ENCODE measurements at regions not wholly inside any gene's neighbourhood (a gene's known extent, or its start where the extent isn't known, plus 50 kb on each side); places are given as distances from the start of the nearest gene placed in this dataset.

GRCh38 chr6:86122086-86122485, 479.4 kb upstream of the SYNCRIP start:
- TF ChIP-seq EP300 (IDR thresholded peaks at IDR 0.05; ENCODE audit: borderline replicate concordance) = no peak
- TF ChIP-seq TAF1 (IDR thresholded peaks at IDR 0.05; ENCODE audit: low read depth) = no peak

GRCh38 chr6:86118271-86118670, 475.6 kb upstream of the SYNCRIP start:
- TF ChIP-seq MAX (IDR thresholded peaks at IDR 0.05) = no peak

- no peak for TF ChIP-seq TEAD4 (IDR thresholded peaks at IDR 0.05)
- no peak for TF ChIP-seq RAD21 (IDR thresholded peaks at IDR 0.05; ENCODE audit: low read depth)
- TF ChIP-seq USF1 (IDR thresholded peaks at IDR 0.05) = no peak
- TF ChIP-seq ZBTB7A (IDR thresholded peaks at IDR 0.05; ENCODE audit: low read depth) = no peak
- no peak for TF ChIP-seq YY1 (IDR thresholded peaks at IDR 0.05; ENCODE audit: low read depth)
- no peak for TF ChIP-seq FOXM1 (IDR thresholded peaks at IDR 0.05; ENCODE audit: borderline replicate concordance, low read depth)
- TF ChIP-seq TCF12 (IDR thresholded peaks at IDR 0.05; ENCODE audit: low read depth) = no peak
- TF ChIP-seq REST (IDR thresholded peaks at IDR 0.05; ENCODE audit: low read depth) = no peak
- no peak for TF ChIP-seq EP300 (IDR thresholded peaks at IDR 0.05; ENCODE audit: borderline replicate concordance)
- no peak for TF ChIP-seq NFIC (IDR thresholded peaks at IDR 0.05)
- no peak for TF ChIP-seq TAF1 (IDR thresholded peaks at IDR 0.05; ENCODE audit: low read depth)
- TF ChIP-seq EGR1 (IDR thresholded peaks at IDR 0.05) = no peak
- TF ChIP-seq CREB1 (IDR thresholded peaks at IDR 0.05; ENCODE audit: low read depth) = no peak
- TF ChIP-seq MAX (IDR thresholded peaks at IDR 0.05) = no peak
- TF ChIP-seq CEBPB (IDR thresholded peaks at IDR 0.05) = no peak
Observed at GRCh38 chr6:86107985-86108384, 465.3 kb upstream of the SYNCRIP start.

- TF ChIP-seq REST (IDR thresholded peaks at IDR 0.05; ENCODE audit: low read depth) = no peak
- TF ChIP-seq CREB1 (IDR thresholded peaks at IDR 0.05; ENCODE audit: low read depth) = no peak
- no peak for TF ChIP-seq RAD21 (IDR thresholded peaks at IDR 0.05; ENCODE audit: low read depth)
- TF ChIP-seq YY1 (IDR thresholded peaks at IDR 0.05; ENCODE audit: low read depth) = no peak
- no peak for TF ChIP-seq EGR1 (IDR thresholded peaks at IDR 0.05)
- TF ChIP-seq TAF1 (IDR thresholded peaks at IDR 0.05; ENCODE audit: low read depth) = no peak
- no peak for TF ChIP-seq EP300 (IDR thresholded peaks at IDR 0.05; ENCODE audit: borderline replicate concordance)
- TF ChIP-seq MAX (IDR thresholded peaks at IDR 0.05) = no peak
- TF ChIP-seq ZBTB7A (IDR thresholded peaks at IDR 0.05; ENCODE audit: low read depth) = no peak
- no peak for TF ChIP-seq TCF12 (IDR thresholded peaks at IDR 0.05; ENCODE audit: low read depth)
- no peak for TF ChIP-seq CEBPB (IDR thresholded peaks at IDR 0.05)
- no peak for TF ChIP-seq TEAD4 (IDR thresholded peaks at IDR 0.05)
- TF ChIP-seq FOXM1 (IDR thresholded peaks at IDR 0.05; ENCODE audit: borderline replicate concordance, low read depth) = no peak
- TF ChIP-seq NFIC (IDR thresholded peaks at IDR 0.05) = no peak
- TF ChIP-seq USF1 (IDR thresholded peaks at IDR 0.05) = no peak
Observed at GRCh38 chr6:86087954-86088353, 445.3 kb upstream of the SYNCRIP start.

- TF ChIP-seq TEAD4 (IDR thresholded peaks at IDR 0.05) (no peak), TAF1 (IDR thresholded peaks at IDR 0.05; ENCODE audit: low read depth) (no peak), ZBTB7A (IDR thresholded peaks at IDR 0.05; ENCODE audit: low read depth) (no peak), RAD21 (IDR thresholded peaks at IDR 0.05; ENCODE audit: low read depth) (no peak), MAX (IDR thresholded peaks at IDR 0.05) (no peak), YY1 (IDR thresholded peaks at IDR 0.05; ENCODE audit: low read depth) (no peak), REST (IDR thresholded peaks at IDR 0.05; ENCODE audit: low read depth) (no peak), EP300 (IDR thresholded peaks at IDR 0.05; ENCODE audit: borderline replicate concordance) (no peak), CEBPB (IDR thresholded peaks at IDR 0.05) (no peak), TCF12 (IDR thresholded peaks at IDR 0.05; ENCODE audit: low read depth) (no peak), CREB1 (IDR thresholded peaks at IDR 0.05; ENCODE audit: low read depth) (no peak)
Observed at GRCh38 chr6:86079938-86080337, 437.3 kb upstream of the SYNCRIP start.
